ENCODE measurements at regions not wholly inside any gene's neighbourhood (a gene's known extent, or its start where the extent isn't known, plus 50 kb on each side); places are given as distances from the start of the nearest gene placed in this dataset.
A peak's percentile ranks its signal among the peaks of the same experiment; 100 is the strongest.

GRCh38 chr18:61955644-61956043, 62.8 kb upstream of the RNF152 start:
- H3K4me3 ChIP-seq (ENCODE audit: low read depth, low read length) = no peak overlapping the region
- H3K4me1 Mint-ChIP-seq = peaks cover 7 to 12% (median 8%) of the 10 kb centered on the region in 4 donors
- no peaks in the 10 kb centered on the region for H3K4me1 ChIP-seq (ENCODE audit: control insufficient read depth, insufficient read depth, low read length, poor library complexity, severe bottlenecking)
- no peaks in the 10 kb centered on the region for H3K9me3 ChIP-seq (ENCODE audit: control insufficient read depth in 2 of 2, low read length in 2 of 2)
- DNase-seq (no peak), ATAC-seq (ENCODE audit: low read depth in 2 of 2) (no peak)
- no peaks in the 10 kb centered on the region for H3K27me3 ChIP-seq (ENCODE audit: control insufficient read depth, insufficient read depth, low read length)
- peaks cover 18% of the 10 kb centered on the region for H3K27me3 Mint-ChIP-seq
- peaks cover 0 to 4% (median 0%) of the 10 kb centered on the region in 7 donors for H3K9me3 Mint-ChIP-seq
- H3K27ac ChIP-seq (ENCODE audit: insufficient read depth, low read length, poor library complexity, severe bottlenecking) = no peak overlapping the region
- no peak overlapping the region for H3K4me3 Mint-ChIP-seq
- no peak overlapping the region for H3K27ac Mint-ChIP-seq
- H3K36me3 Mint-ChIP-seq = no peaks in the 10 kb centered on the region
- no peaks in the 10 kb centered on the region for H3K36me3 ChIP-seq (ENCODE audit: control insufficient read depth, insufficient read depth, low read length)

- Histone ChIP-seq H3K9me3 (ENCODE audit: control insufficient read depth in 2 of 2, low read length in 2 of 2) (no peaks in the 10 kb centered on the region), H3K4me3 (ENCODE audit: low read depth, low read length) (no peak overlapping the region), H3K36me3 (ENCODE audit: control insufficient read depth, insufficient read depth, low read length) (no peaks in the 10 kb centered on the region), H3K27me3 (ENCODE audit: control insufficient read depth, insufficient read depth, low read length) (no peaks in the 10 kb centered on the region), H3K27ac (ENCODE audit: insufficient read depth, low read length, poor library complexity, severe bottlenecking) (no peak overlapping the region), H3K4me1 (ENCODE audit: control insufficient read depth, insufficient read depth, low read length, poor library complexity, severe bottlenecking) (no peaks in the 10 kb centered on the region)
- peaks cover 18% of the 10 kb centered on the region for H3K27me3 Mint-ChIP-seq
- no peak overlapping the region for H3K4me3 Mint-ChIP-seq
- DNase-seq = no peak
- H3K27ac Mint-ChIP-seq = no peak overlapping the region
- peaks cover 7 to 12% (median 8%) of the 10 kb centered on the region in 4 donors for H3K4me1 Mint-ChIP-seq
- H3K36me3 Mint-ChIP-seq = no peaks in the 10 kb centered on the region
- peaks cover 0 to 4% (median 0%) of the 10 kb centered on the region in 7 donors for H3K9me3 Mint-ChIP-seq
- ATAC-seq (ENCODE audit: low read depth in 2 of 2) = no peak
Measured at GRCh38 chr18:61954096-61954746, 61.4 kb upstream of the RNF152 start.

- H3K4me1 Mint-ChIP-seq = peaks cover 7 to 12% (median 8%) of the 10 kb centered on the region in 4 donors
- ATAC-seq (ENCODE audit: low read depth in 2 of 2) = no peak
- H3K27ac Mint-ChIP-seq = no peak overlapping the region
- no peaks in the 10 kb centered on the region for H3K4me1 ChIP-seq (ENCODE audit: control insufficient read depth, insufficient read depth, low read length, poor library complexity, severe bottlenecking)
- H3K27me3 ChIP-seq (ENCODE audit: control insufficient read depth, insufficient read depth, low read length) = no peaks in the 10 kb centered on the region
- no peak overlapping the region for H3K4me3 ChIP-seq (ENCODE audit: low read depth, low read length)
- peaks cover 18% of the 10 kb centered on the region for H3K27me3 Mint-ChIP-seq
- peak overlapping the region in 1 of 4 donors; percentile 53 for H3K4me3 Mint-ChIP-seq
- H3K9me3 Mint-ChIP-seq = peaks cover 0 to 4% (median 0%) of the 10 kb centered on the region in 7 donors
- H3K9me3 ChIP-seq (ENCODE audit: control insufficient read depth in 2 of 2, low read length in 2 of 2) = no peaks in the 10 kb centered on the region
- H3K36me3 Mint-ChIP-seq = no peaks in the 10 kb centered on the region
- DNase-seq = no peak
- no peak overlapping the region for H3K27ac ChIP-seq (ENCODE audit: insufficient read depth, low read length, poor library complexity, severe bottlenecking)
- no peaks in the 10 kb centered on the region for H3K36me3 ChIP-seq (ENCODE audit: control insufficient read depth, insufficient read depth, low read length)
Measured at GRCh38 chr18:61953641-61954040, 60.8 kb upstream of the RNF152 start.

- H3K4me3 ChIP-seq (ENCODE audit: low read depth, low read length) = no peak overlapping the region
- H3K36me3 Mint-ChIP-seq = no peaks in the 10 kb centered on the region
- no peak for ATAC-seq (ENCODE audit: low read depth in 2 of 2)
- H3K4me1 Mint-ChIP-seq = peaks cover 7 to 12% (median 8%) of the 10 kb centered on the region in 4 donors
- H3K4me3 Mint-ChIP-seq = no peak overlapping the region
- H3K9me3 ChIP-seq (ENCODE audit: control insufficient read depth in 2 of 2, low read length in 2 of 2) = no peaks in the 10 kb centered on the region
- H3K4me1 ChIP-seq (ENCODE audit: control insufficient read depth, insufficient read depth, low read length, poor library complexity, severe bottlenecking) = no peaks in the 10 kb centered on the region
- peaks cover 0 to 4% (median 0%) of the 10 kb centered on the region in 7 donors for H3K9me3 Mint-ChIP-seq
- no peak overlapping the region for H3K27ac Mint-ChIP-seq
- DNase-seq = no peak
- no peak overlapping the region for H3K27ac ChIP-seq (ENCODE audit: insufficient read depth, low read length, poor library complexity, severe bottlenecking)
- no peaks in the 10 kb centered on the region for H3K27me3 ChIP-seq (ENCODE audit: control insufficient read depth, insufficient read depth, low read length)
- H3K27me3 Mint-ChIP-seq = peaks cover 18% of the 10 kb centered on the region
- no peaks in the 10 kb centered on the region for H3K36me3 ChIP-seq (ENCODE audit: control insufficient read depth, insufficient read depth, low read length)
Measured at GRCh38 chr18:61953161-61953560, 60.4 kb upstream of the RNF152 start.

DNA sequence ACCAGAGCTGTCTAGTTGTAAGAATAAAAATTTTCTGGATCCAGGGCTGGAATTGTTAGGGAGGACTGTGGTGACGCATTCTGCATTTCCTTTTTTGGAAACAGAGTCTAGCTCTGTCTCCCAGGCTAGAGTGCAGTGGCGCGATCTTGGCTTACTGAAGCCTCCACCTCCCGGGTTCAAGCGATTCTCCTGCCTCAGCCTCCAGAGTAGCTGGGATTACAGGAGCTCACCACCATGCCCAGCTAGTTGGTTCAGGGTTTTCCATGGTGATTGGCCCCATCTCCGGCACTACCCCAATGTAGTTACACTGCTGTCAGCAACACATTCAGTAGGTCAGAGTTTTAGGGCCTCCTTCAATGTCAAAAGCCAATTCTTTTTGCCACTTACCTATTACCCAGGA, 58.6 kb upstream of the RNF152 start:
- no peak overlapping the region for H3K27ac ChIP-seq (ENCODE audit: insufficient read depth, low read length, poor library complexity, severe bottlenecking)
- H3K27me3 Mint-ChIP-seq = peaks cover 18% of the 10 kb centered on the region

GRCh38 chr18:61950371-61950770, 57.6 kb upstream of the RNF152 start:
- Mint-ChIP-seq H3K36me3 (no peaks in the 10 kb centered on the region), H3K4me1 (peaks cover 7 to 12% (median 8%) of the 10 kb centered on the region in 4 donors), H3K27ac (no peak overlapping the region), H3K4me3 (no peak overlapping the region), H3K9me3 (peaks cover 0 to 2% (median 0%) of the 10 kb centered on the region in 7 donors), H3K27me3 (peaks cover 22% of the 10 kb centered on the region)
- ATAC-seq (ENCODE audit: low read depth in 2 of 2) = no peak
- H3K9me3 ChIP-seq (ENCODE audit: control insufficient read depth in 2 of 2, low read length in 2 of 2) = no peaks in the 10 kb centered on the region
- H3K27me3 ChIP-seq (ENCODE audit: control insufficient read depth, insufficient read depth, low read length) = peaks cover 4% of the 10 kb centered on the region
- H3K4me1 ChIP-seq (ENCODE audit: control insufficient read depth, insufficient read depth, low read length, poor library complexity, severe bottlenecking) = no peaks in the 10 kb centered on the region
- H3K4me3 ChIP-seq (ENCODE audit: low read depth, low read length) = no peak overlapping the region
- H3K27ac ChIP-seq (ENCODE audit: insufficient read depth, low read length, poor library complexity, severe bottlenecking) = no peak overlapping the region
- no peak for DNase-seq
- no peaks in the 10 kb centered on the region for H3K36me3 ChIP-seq (ENCODE audit: control insufficient read depth, insufficient read depth, low read length)

More for the DNA sequence above, 58.6 kb upstream of the RNF152 start:
- Histone ChIP-seq H3K9me3 (ENCODE audit: control insufficient read depth in 2 of 2, low read length in 2 of 2) (no peaks in the 10 kb centered on the region), H3K36me3 (ENCODE audit: control insufficient read depth, insufficient read depth, low read length) (no peaks in the 10 kb centered on the region), H3K4me3 (ENCODE audit: low read depth, low read length) (no peak overlapping the region), H3K27me3 (ENCODE audit: control insufficient read depth, insufficient read depth, low read length) (peaks cover 3% of the 10 kb centered on the region), H3K4me1 (ENCODE audit: control insufficient read depth, insufficient read depth, low read length, poor library complexity, severe bottlenecking) (no peaks in the 10 kb centered on the region)
- Mint-ChIP-seq H3K4me3 (no peak overlapping the region), H3K36me3 (no peaks in the 10 kb centered on the region), H3K9me3 (peaks cover 0 to 2% (median 0%) of the 10 kb centered on the region in 7 donors), H3K27ac (no peak overlapping the region), H3K4me1 (peaks cover 7 to 12% (median 8%) of the 10 kb centered on the region in 4 donors)
- no peak for ATAC-seq (ENCODE audit: low read depth in 2 of 2)
- DNase-seq = no peak

DNA sequence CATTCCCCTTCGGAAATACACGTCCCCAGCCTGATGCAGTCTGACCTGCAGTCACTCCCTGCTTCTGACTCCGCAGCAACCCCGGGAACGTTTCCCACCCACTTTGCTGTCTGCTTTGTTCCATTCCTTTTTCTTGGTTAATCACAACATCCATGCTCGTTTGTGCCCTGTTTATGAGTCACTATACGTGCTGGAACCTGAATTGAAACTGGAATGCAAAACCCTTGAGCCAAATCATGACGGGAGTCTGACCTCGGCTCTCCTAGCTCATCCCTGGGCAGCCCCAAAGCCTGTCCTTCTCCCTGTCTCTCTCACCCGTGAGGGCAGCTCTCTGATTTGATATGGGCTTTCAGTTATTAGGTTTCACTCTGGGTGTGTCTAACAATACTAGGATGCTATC, 57.1 kb upstream of the RNF152 start:
- H3K4me1 Mint-ChIP-seq = peaks cover 7 to 12% (median 8%) of the 10 kb centered on the region in 4 donors
- H3K9me3 Mint-ChIP-seq = peaks cover 0 to 2% (median 0%) of the 10 kb centered on the region in 7 donors

GRCh38 chr18:61948846-61949438, 56.1 kb upstream of the RNF152 start:
- H3K4me1 ChIP-seq (ENCODE audit: control insufficient read depth, insufficient read depth, low read length, poor library complexity, severe bottlenecking) = no peaks in the 10 kb centered on the region
- H3K4me3 ChIP-seq (ENCODE audit: low read depth, low read length) = no peak overlapping the region
- peaks cover 4% of the 10 kb centered on the region for H3K27me3 ChIP-seq (ENCODE audit: control insufficient read depth, insufficient read depth, low read length)
- Mint-ChIP-seq H3K27ac (no peak overlapping the region), H3K27me3 (peaks cover 25% of the 10 kb centered on the region), H3K9me3 (peaks cover 0 to 3% (median 0%) of the 10 kb centered on the region in 7 donors), H3K4me1 (peaks cover 7 to 12% (median 8%) of the 10 kb centered on the region in 4 donors), H3K4me3 (no peak overlapping the region), H3K36me3 (no peaks in the 10 kb centered on the region)
- H3K36me3 ChIP-seq (ENCODE audit: control insufficient read depth, insufficient read depth, low read length) = no peaks in the 10 kb centered on the region
- ATAC-seq (ENCODE audit: low read depth in 2 of 2) (no peak), DNase-seq (no peak)
- H3K9me3 ChIP-seq (ENCODE audit: control insufficient read depth in 2 of 2, low read length in 2 of 2) = no peaks in the 10 kb centered on the region
- no peak overlapping the region for H3K27ac ChIP-seq (ENCODE audit: insufficient read depth, low read length, poor library complexity, severe bottlenecking)

More for the DNA sequence above, 57.1 kb upstream of the RNF152 start:
- DNase-seq = no peak
- no peak overlapping the region for H3K27ac ChIP-seq (ENCODE audit: insufficient read depth, low read length, poor library complexity, severe bottlenecking)
- Mint-ChIP-seq H3K4me3 (no peak overlapping the region), H3K27me3 (peaks cover 22% of the 10 kb centered on the region), H3K36me3 (no peaks in the 10 kb centered on the region), H3K27ac (no peak overlapping the region)
- H3K27me3 ChIP-seq (ENCODE audit: control insufficient read depth, insufficient read depth, low read length) = peaks cover 4% of the 10 kb centered on the region
- no peak overlapping the region for H3K4me3 ChIP-seq (ENCODE audit: low read depth, low read length)
- no peaks in the 10 kb centered on the region for H3K4me1 ChIP-seq (ENCODE audit: control insufficient read depth, insufficient read depth, low read length, poor library complexity, severe bottlenecking)
- no peak for ATAC-seq (ENCODE audit: low read depth in 2 of 2)
- H3K36me3 ChIP-seq (ENCODE audit: control insufficient read depth, insufficient read depth, low read length) = no peaks in the 10 kb centered on the region
- no peaks in the 10 kb centered on the region for H3K9me3 ChIP-seq (ENCODE audit: control insufficient read depth in 2 of 2, low read length in 2 of 2)
